ENCODE measurements at regions not wholly inside any gene's neighbourhood (a gene's known extent, or its start where the extent isn't known, plus 50 kb on each side); places are given as distances from the start of the nearest gene placed in this dataset.

DNA sequence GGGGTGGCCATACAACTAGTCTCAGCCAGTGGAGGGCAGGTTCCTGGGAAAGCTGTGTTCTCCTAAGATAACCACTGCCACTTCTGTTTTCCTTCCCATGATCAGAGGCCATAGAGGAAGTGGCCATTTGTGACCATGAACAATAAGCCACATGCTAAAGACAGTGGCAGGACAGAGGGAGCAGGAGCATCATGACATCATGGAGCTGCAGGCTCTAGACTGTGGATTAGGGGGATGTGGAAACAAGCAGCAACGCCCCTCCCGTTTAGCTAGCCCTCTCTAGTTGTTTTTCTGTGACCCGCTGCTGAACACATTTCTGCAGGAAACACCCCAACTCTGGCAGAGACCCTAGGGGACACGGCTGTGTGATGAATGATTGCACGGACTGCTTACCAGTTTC is 195.0 kb upstream of the NECTIN1 start:
- BruUV-seq (replicated peaks) = no TSS peak
- Histone ChIP-seq H4K20me1 (ENCODE audit: control insufficient read depth, insufficient read depth) (no peaks in the 10 kb centered on the region; the same call in 1 of the 2 replicates), H2AFZ (ENCODE audit: control insufficient read depth, low read depth, low read length) (no peak overlapping the region), H3K9ac (ENCODE audit: control insufficient read depth, insufficient read depth, low read length) (no peak overlapping the region), H3K36me3 (ENCODE audit: control insufficient read depth in 2 of 2, insufficient read depth in 2 of 2, low read length in 1 of 2) (no peaks in the 10 kb centered on the region), H3K4me3 (no peak overlapping the region), H3K27ac (ENCODE audit: control insufficient read depth, insufficient read depth) (no peak overlapping the region), H3K4me1 (ENCODE audit: control insufficient read depth, insufficient read depth, low read length) (no peaks in the 10 kb centered on the region), H3K9me3 (replicated peaks; ENCODE audit: control insufficient read depth, insufficient read depth, low read length) (no peaks in the 10 kb centered on the region), H3K79me2 (ENCODE audit: control insufficient read depth, insufficient read depth, low read length) (no peaks in the 10 kb centered on the region), H3K27me3 (replicated peaks in 1 of 2; ENCODE audit: control insufficient read depth in 2 of 2, insufficient read depth in 2 of 2, low read length in 1 of 2) (peaks cover 4 to 10% of the 10 kb centered on the region in 2 experiments), H3K4me2 (ENCODE audit: control insufficient read depth, insufficient read depth) (no peak overlapping the region)
- ChIA-PET SMC1A (ENCODE audit: uncharacterized antibody, unreplicated experiment) (no interaction called here), RAD21 (ENCODE audit: unreplicated experiment) (no interaction called here), POLR2A (no interaction called here), CTCF (no interaction called here)
- DNase-seq (ENCODE audit: low read depth, low spot score) = no peak
- no peak for FAIRE-seq
- ATAC-seq = no peak
- TF ChIP-seq ZNF592 (IDR thresholded peaks at IDR 0.05) (no peak), IRF4 (IDR thresholded peaks at IDR 0.05; ENCODE audit: low read depth, low read length) (no peak), NFYA (IDR thresholded peaks at IDR 0.05; ENCODE audit: borderline replicate concordance, low read depth, low read length) (no peak), SIN3A (IDR thresholded peaks at IDR 0.05; ENCODE audit: low read depth, low read length) (no peak), RCOR1 (conservative IDR thresholded peaks at IDR 0.05; ENCODE audit: low read depth, low read length) (no peak), NFIC (IDR thresholded peaks at IDR 0.05; ENCODE audit: low read depth, low read length) (no peak), E2F8 (IDR thresholded peaks at IDR 0.05; ENCODE audit: low read depth, partially characterized antibody) (no peak), TCF12 (IDR thresholded peaks at IDR 0.05; ENCODE audit: low read depth, low read length) (no peak), GABPA (IDR thresholded peaks at IDR 0.05; ENCODE audit: low read depth) (no peak), SMARCA5 (IDR thresholded peaks at IDR 0.05) (no peak), CBX3 (IDR thresholded peaks at IDR 0.05; ENCODE audit: borderline replicate concordance, low read depth) (no peak), NR2C2 (IDR thresholded peaks at IDR 0.05; ENCODE audit: borderline replicate concordance, control insufficient read depth, insufficient read length, low read depth) (no peak), IRF5 (IDR thresholded peaks at IDR 0.05; ENCODE audit: borderline replicate concordance) (no peak), MXI1 (IDR thresholded peaks at IDR 0.05; ENCODE audit: low read depth, low read length) (no peak)
- TF ChIP-seq, protein P1, sequence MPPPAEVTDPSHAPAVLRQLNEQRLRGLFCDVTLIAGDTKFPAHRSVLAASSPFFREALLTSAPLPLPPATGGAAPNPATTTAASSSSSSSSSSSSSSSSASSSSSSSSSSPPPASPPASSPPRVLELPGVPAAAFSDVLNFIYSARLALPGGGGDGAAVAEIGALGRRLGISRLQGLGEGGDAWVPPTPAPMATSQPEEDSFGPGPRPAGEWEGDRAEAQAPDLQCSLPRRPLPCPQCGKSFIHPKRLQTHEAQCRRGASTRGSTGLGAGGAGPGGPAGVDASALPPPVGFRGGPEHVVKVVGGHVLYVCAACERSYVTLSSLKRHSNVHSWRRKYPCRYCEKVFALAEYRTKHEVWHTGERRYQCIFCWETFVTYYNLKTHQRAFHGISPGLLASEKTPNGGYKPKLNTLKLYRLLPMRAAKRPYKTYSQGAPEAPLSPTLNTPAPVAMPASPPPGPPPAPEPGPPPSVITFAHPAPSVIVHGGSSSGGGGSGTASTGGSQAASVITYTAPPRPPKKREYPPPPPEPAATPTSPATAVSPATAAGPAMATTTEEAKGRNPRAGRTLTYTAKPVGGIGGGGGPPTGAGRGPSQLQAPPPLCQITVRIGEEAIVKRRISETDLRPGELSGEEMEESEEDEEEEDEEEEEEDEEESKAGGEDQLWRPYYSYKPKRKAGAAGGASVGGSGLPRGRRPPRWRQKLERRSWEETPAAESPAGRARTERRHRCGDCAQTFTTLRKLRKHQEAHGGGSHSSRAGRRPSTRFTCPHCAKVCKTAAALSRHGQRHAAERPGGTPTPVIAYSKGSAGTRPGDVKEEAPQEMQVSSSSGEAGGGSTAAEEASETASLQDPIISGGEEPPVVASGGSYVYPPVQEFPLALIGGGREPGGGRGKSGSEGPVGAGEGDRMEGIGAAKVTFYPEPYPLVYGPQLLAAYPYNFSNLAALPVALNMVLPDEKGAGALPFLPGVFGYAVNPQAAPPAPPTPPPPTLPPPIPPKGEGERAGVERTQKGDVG (CRISPR knock-in tag; IDR thresholded peaks at IDR 0.05) = no peak
- intact Hi-C loops (cut with micrococcal nuclease; ENCODE audit: unreplicated experiment) = no loop called here
- WGBS (ENCODE audit: insufficient coverage, insufficient replicate concordance, low lambda C conversion rate, missing lambda C conversion rate) = 3% methylated on average over 5 of the region's 5 CpGs
- in situ Hi-C loops (cut with MboI) = no loop called here
